Liver (tissue), 8 donors: ENCODE measurements at regions not wholly inside any gene's neighbourhood (a gene's known extent, or its start where the extent isn't known, plus 50 kb on each side); places are given as distances from the start of the nearest gene placed in this dataset.

Source experiments
- DNase-seq: peaks from one replicate; pipeline ENCODE4 v3.0.0-alpha.2; 2017; ENCODE audit warnings: low spot score
- H3K27ac ChIP-seq, 2 donors: one replicate each; pipeline ENCODE4 v1.7.0; 2013; ENCODE audit warnings: inconsistent platforms in 2 of 2, low read length in 2 of 2, control low read depth in 1 of 2, low read depth in 1 of 2, mild to moderate bottlenecking in 1 of 2
- H3K27me3 ChIP-seq, 4 donors: one replicate each; pipeline versions ENCODE4 v1.6.1 to v1.7.0; 2013; ENCODE audit warnings: low read length in 3 of 4, inconsistent platforms in 1 of 4, mild to moderate bottlenecking in 1 of 4, moderate library complexity in 1 of 4; ENCODE audit not compliant: control insufficient read depth in 4 of 4, insufficient read depth in 4 of 4
- H3K36me3 ChIP-seq, 4 donors: one replicate each; pipeline versions ENCODE4 v1.6.1 to v1.7.0; 2013; ENCODE audit warnings: low read length in 3 of 4, mild to moderate bottlenecking in 3 of 4, low read depth in 1 of 4, moderate library complexity in 1 of 4; ENCODE audit not compliant: control insufficient read depth in 4 of 4, insufficient read depth in 3 of 4
- H3K4me1 ChIP-seq, 4 donors: one replicate each; pipeline versions ENCODE4 v1.6.1 to v1.7.0; 2013; ENCODE audit warnings: low read length in 3 of 4, mild to moderate bottlenecking in 3 of 4, moderate library complexity in 1 of 4; ENCODE audit not compliant: control insufficient read depth in 4 of 4, insufficient read depth in 4 of 4
- H3K4me3 ChIP-seq, 3 donors: one replicate each; pipeline versions ENCODE4 v1.6.1 to v1.7.0; 2013; ENCODE audit warnings: low read length in 3 of 3, control low read depth in 1 of 3, low read depth in 1 of 3, mild to moderate bottlenecking in 1 of 3
- H3K9ac ChIP-seq, 2 donors: one replicate each; pipeline ENCODE4 v1.7.0; 2013; ENCODE audit warnings: low read length in 2 of 2, mild to moderate bottlenecking in 2 of 2, moderate library complexity in 2 of 2, control low read depth in 1 of 2, low read depth in 1 of 2
- H3K9me3 ChIP-seq, 4 donors: one replicate each; pipeline versions ENCODE4 v1.6.1 to v1.7.0; 2013; ENCODE audit warnings: low read length in 3 of 4; ENCODE audit not compliant: control insufficient read depth in 4 of 4
- ATF3 ChIP-seq: IDR thresholded peaks from 2 replicates; pipeline ENCODE4 v1.6.1; 2016; ENCODE audit warnings: antibody characterized with exemption
- CTCF ChIP-seq: fragments of 150-350 bp; IDR thresholded peaks from 2 replicates; pipeline ENCODE4 v1.5.1; 2017; ENCODE audit warnings: improper control_type of control experiment, low read depth, low read length; ENCODE audit not compliant: missing input control
- EGR1 ChIP-seq, 2 donors: IDR thresholded peaks; 2 replicates each; pipeline ENCODE4 v1.6.1; 2016 to 2018; ENCODE audit warnings: antibody characterized with exemption in 2 of 2, low read depth in 2 of 2
- FOXA2 ChIP-seq: IDR thresholded peaks from 2 replicates; pipeline ENCODE4 v1.6.1; 2016; ENCODE audit warnings: antibody characterized with exemption
- GABPA ChIP-seq, 2 donors: IDR thresholded peaks in 1 of 2; conservative IDR thresholded peaks in 1 of 2; 2 replicates each; pipeline ENCODE4 v1.6.1; 2016; ENCODE audit warnings: antibody characterized with exemption in 2 of 2, mild to moderate bottlenecking in 1 of 2, moderate library complexity in 1 of 2
- HNF4A ChIP-seq, 2 donors: conservative IDR thresholded peaks; 2 replicates each; pipeline ENCODE4 v1.6.1; 2016; ENCODE audit warnings: antibody characterized with exemption in 2 of 2, mild to moderate bottlenecking in 2 of 2
- JUND ChIP-seq, 2 donors: IDR thresholded peaks; 2 replicates each; pipeline ENCODE4 v1.6.1; 2016; ENCODE audit warnings: antibody characterized with exemption in 2 of 2
- NR2F2 ChIP-seq: IDR thresholded peaks from 2 replicates; pipeline ENCODE4 v1.6.1; 2016; ENCODE audit warnings: antibody characterized with exemption
- RAD21 ChIP-seq, 2 donors: IDR thresholded peaks; 2 replicates each; pipeline ENCODE4 v1.6.1; 2016; ENCODE audit warnings: antibody characterized with exemption in 2 of 2, mild to moderate bottlenecking in 2 of 2
- REST ChIP-seq: IDR thresholded peaks from 2 replicates; pipeline ENCODE4 v1.6.1; 2016; ENCODE audit warnings: antibody characterized with exemption, mild to moderate bottlenecking
- RXRA ChIP-seq, 2 donors: IDR thresholded peaks; 2 replicates each; pipeline ENCODE4 v1.6.1; 2017 to 2018; ENCODE audit warnings: antibody characterized with exemption in 2 of 2, mild to moderate bottlenecking in 1 of 2
- SP1 ChIP-seq: IDR thresholded peaks from 2 replicates; pipeline ENCODE4 v1.6.1; 2018; ENCODE audit warnings: antibody characterized with exemption, mild to moderate bottlenecking
- TAF1 ChIP-seq: conservative IDR thresholded peaks from 2 replicates; pipeline ENCODE4 v1.6.1; 2016; ENCODE audit warnings: antibody characterized with exemption, mild to moderate bottlenecking
- YY1 ChIP-seq: IDR thresholded peaks from 2 replicates; pipeline ENCODE4 v1.6.1; 2016; ENCODE audit warnings: antibody characterized with exemption, mild to moderate bottlenecking
- WGBS: extraction: QIAGEN DNeasy Blood & Tissue Kit; methylation state at CpG from one replicate; pipeline ENCODE4 v1.1.7; 2013; 5-methylcytosine and 5-hydroxymethylcytosine counted together
- TF ChIP-seq, protein P1 (sequence below): IDR thresholded peaks from 2 replicates; pipeline ENCODE4 v1.6.1; 2016; ENCODE audit warnings: antibody characterized with exemption
- TF ChIP-seq, protein P2 (sequence below): IDR thresholded peaks from 2 replicates; pipeline ENCODE4 v1.6.1; 2016; ENCODE audit warnings: antibody characterized with exemption
- donor health status: healthy.
- donor health status: healthy.
- donor health status: healthy.
- donor health status: healthy.
- donor health status: healthy.

- Histone ChIP-seq H3K4me1 (peaks cover 0 to 14% (median 6%) of the 10 kb centered on the region in 4 donors), H3K36me3 (no peaks in the 10 kb centered on the region), H3K9me3 (no peaks in the 10 kb centered on the region), H3K9ac (no peak overlapping the region), H3K27me3 (no peaks in the 10 kb centered on the region), H3K27ac (no peak overlapping the region), H3K4me3 (no peak overlapping the region)
- no peak for TF ChIP-seq NR2F2
- TF ChIP-seq YY1 = no peak
- TF ChIP-seq JUND (IDR thresholded peaks at IDR 0.05) = no peak
- no peak for TF ChIP-seq CTCF
- TF ChIP-seq HNF4A (conservative IDR thresholded peaks at IDR 0.05) = no peak
- TF ChIP-seq RXRA (IDR thresholded peaks at IDR 0.05) = no peak
- no peak for TF ChIP-seq EGR1 (IDR thresholded peaks at IDR 0.05; ENCODE audit: low read depth in 2 of 2)
- no peak for TF ChIP-seq SP1
- TF ChIP-seq, protein P1, sequence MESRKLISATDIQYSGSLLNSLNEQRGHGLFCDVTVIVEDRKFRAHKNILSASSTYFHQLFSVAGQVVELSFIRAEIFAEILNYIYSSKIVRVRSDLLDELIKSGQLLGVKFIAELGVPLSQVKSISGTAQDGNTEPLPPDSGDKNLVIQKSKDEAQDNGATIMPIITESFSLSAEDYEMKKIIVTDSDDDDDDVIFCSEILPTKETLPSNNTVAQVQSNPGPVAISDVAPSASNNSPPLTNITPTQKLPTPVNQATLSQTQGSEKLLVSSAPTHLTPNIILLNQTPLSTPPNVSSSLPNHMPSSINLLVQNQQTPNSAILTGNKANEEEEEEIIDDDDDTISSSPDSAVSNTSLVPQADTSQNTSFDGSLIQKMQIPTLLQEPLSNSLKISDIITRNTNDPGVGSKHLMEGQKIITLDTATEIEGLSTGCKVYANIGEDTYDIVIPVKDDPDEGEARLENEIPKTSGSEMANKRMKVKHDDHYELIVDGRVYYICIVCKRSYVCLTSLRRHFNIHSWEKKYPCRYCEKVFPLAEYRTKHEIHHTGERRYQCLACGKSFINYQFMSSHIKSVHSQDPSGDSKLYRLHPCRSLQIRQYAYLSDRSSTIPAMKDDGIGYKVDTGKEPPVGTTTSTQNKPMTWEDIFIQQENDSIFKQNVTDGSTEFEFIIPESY = no peak
- TF ChIP-seq, protein P2, sequence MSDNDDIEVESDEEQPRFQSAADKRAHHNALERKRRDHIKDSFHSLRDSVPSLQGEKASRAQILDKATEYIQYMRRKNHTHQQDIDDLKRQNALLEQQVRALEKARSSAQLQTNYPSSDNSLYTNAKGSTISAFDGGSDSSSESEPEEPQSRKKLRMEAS = no peak
- TF ChIP-seq TAF1 = no peak
- no peak for TF ChIP-seq FOXA2
- no peak for TF ChIP-seq REST
- no peak for TF ChIP-seq RAD21 (IDR thresholded peaks at IDR 0.05)
- TF ChIP-seq GABPA (IDR thresholded peaks at IDR 0.05 in 1 of 2, conservative IDR thresholded peaks at IDR 0.05 in 1 of 2) = no peak
- TF ChIP-seq ATF3 = no peak
- no peak for DNase-seq
- 65% methylated on average over 13 of the region's 13 CpGs for WGBS
Observed at GRCh38 chr6:15901141-15902115, 227.5 kb upstream of the MYLIP start.
